Activated B cell treated with CpG ODN at 0.5 μM for 24 hours (primary cell): ENCODE measurements at regions not wholly inside any gene's neighbourhood (a gene's known extent, or its start where the extent isn't known, plus 50 kb on each side); places are given as distances from the start of the nearest gene placed in this dataset.

Source experiments
- ATAC-seq: fragments of 200-7000 bp; cut with Tn5 transposase; one replicate; pipeline ENCODE4 v1.10.0; 2021; ENCODE audit warnings: low read depth, mild to moderate bottlenecking, moderate library complexity
- CTCF ChIA-PET: fragments of 350-600 bp; sonication (Branson Sonifier 250); formaldehyde crosslinking; loops from one replicate; lab custom pipeline; 2021; ENCODE audit warnings: antibody characterized with exemption; lab: Charles Lee
- POLR2A ChIA-PET: fragments of 350-600 bp; sonication (Branson Sonifier 250); formaldehyde crosslinking; loops from one replicate; lab custom pipeline; 2021; ENCODE audit warnings: antibody characterized with exemption; lab: Charles Lee
- DNase-seq: peaks from one replicate; pipeline ENCODE4 v3.0.0; 2022
- H3K27ac Mint-ChIP-seq: one replicate; pipeline ENCODE4 v1.8.0; 2020; ENCODE audit warnings: mixed read lengths
- H3K27me3 Mint-ChIP-seq: one replicate; pipeline ENCODE4 v1.8.0; 2021; ENCODE audit warnings: mixed read lengths
- H3K36me3 Mint-ChIP-seq: one replicate; pipeline ENCODE4 v1.8.0; 2021; ENCODE audit warnings: low read depth, mixed read lengths
- H3K4me1 Mint-ChIP-seq: one replicate; pipeline ENCODE4 v1.8.0; 2021; ENCODE audit warnings: mixed read lengths
- H3K4me3 Mint-ChIP-seq: one replicate; pipeline ENCODE4 v1.8.0; 2020; ENCODE audit warnings: mild to moderate bottlenecking, mixed read lengths
- H3K9me3 Mint-ChIP-seq: one replicate; pipeline ENCODE4 v1.8.0; 2020; ENCODE audit warnings: mixed read lengths
- intact Hi-C: fragments of 100-400 bp; cut with micrococcal nuclease; formaldehyde crosslinking; loops from one replicate; pipeline ENCODE4 v1.15.1; 2024
- TF ChIP-seq, protein P1 (sequence below): fragments of 200-600 bp; IDR thresholded peaks from one replicate; pipeline ENCODE4 v1.8.0; 2022; ENCODE audit warnings: antibody characterized with exemption, mild to moderate bottlenecking

DNA sequence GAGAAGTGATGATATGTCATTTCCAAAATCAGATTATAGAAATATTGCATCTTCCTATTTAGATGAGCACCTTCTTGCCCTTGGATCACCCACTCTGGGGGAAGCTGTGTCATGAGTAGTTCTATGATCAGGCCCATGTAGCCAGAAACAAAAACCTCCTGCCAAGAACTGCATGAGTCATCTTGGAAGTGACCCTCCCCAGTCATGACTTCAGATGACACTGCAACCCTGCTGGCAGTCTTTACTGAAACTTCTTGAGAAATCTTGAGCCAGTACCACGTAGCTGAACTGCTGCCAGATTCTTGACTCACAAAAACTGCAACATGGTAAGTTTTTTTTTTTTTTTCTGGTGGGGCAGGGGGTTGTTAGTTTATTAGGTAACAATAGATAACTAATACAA is 439.6 kb upstream of the PTGER4 start:
- Mint-ChIP-seq H3K9me3 (peaks cover 10% of the 10 kb centered on the region), H3K27ac (no peak overlapping the region), H3K36me3 (no peaks in the 10 kb centered on the region), H3K27me3 (no peaks in the 10 kb centered on the region), H3K4me3 (no peak overlapping the region), H3K4me1 (peaks cover 3% of the 10 kb centered on the region)
- no peak for ATAC-seq
- POLR2A ChIA-PET, result no interaction called here
- CTCF ChIA-PET, result no interaction called here
- intact Hi-C loops, result no loop called here
- TF ChIP-seq, protein P1, sequence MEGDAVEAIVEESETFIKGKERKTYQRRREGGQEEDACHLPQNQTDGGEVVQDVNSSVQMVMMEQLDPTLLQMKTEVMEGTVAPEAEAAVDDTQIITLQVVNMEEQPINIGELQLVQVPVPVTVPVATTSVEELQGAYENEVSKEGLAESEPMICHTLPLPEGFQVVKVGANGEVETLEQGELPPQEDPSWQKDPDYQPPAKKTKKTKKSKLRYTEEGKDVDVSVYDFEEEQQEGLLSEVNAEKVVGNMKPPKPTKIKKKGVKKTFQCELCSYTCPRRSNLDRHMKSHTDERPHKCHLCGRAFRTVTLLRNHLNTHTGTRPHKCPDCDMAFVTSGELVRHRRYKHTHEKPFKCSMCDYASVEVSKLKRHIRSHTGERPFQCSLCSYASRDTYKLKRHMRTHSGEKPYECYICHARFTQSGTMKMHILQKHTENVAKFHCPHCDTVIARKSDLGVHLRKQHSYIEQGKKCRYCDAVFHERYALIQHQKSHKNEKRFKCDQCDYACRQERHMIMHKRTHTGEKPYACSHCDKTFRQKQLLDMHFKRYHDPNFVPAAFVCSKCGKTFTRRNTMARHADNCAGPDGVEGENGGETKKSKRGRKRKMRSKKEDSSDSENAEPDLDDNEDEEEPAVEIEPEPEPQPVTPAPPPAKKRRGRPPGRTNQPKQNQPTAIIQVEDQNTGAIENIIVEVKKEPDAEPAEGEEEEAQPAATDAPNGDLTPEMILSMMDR, result no peak
- no peak for DNase-seq

- H3K9me3 Mint-ChIP-seq, result peaks cover 10% of the 10 kb centered on the region
- H3K27ac Mint-ChIP-seq, result no peak overlapping the region
- TF ChIP-seq, protein P1, result no peak
- H3K36me3 Mint-ChIP-seq, result no peaks in the 10 kb centered on the region
- intact Hi-C loops, result no loop called here
- no peaks in the 10 kb centered on the region for H3K27me3 Mint-ChIP-seq
- H3K4me1 Mint-ChIP-seq, result peaks cover 3% of the 10 kb centered on the region
- ChIA-PET CTCF (no interaction called here), POLR2A (no interaction called here)
- DNase-seq (no peak), ATAC-seq (no peak)
- H3K4me3 Mint-ChIP-seq, result no peak overlapping the region
Measured at GRCh38 chr5:40238066-40238745, 441.5 kb upstream of the PTGER4 start.

GRCh38 chr5:40235471-40236400 is 444.0 kb upstream of the PTGER4 start:
- POLR2A ChIA-PET, result no interaction called here
- H3K4me1 Mint-ChIP-seq, result no peaks in the 10 kb centered on the region
- CTCF ChIA-PET, result interaction anchor here (1.3 kb wide), 1 partner anchor 20 kb away, joined by 3 read pairs; no protein-coding TSS in a partner anchor
- H3K36me3 Mint-ChIP-seq, result no peaks in the 10 kb centered on the region
- TF ChIP-seq, protein P1, result no peak
- H3K27ac Mint-ChIP-seq, result no peak overlapping the region
- no peak for DNase-seq
- ATAC-seq, result no peak
- intact Hi-C loops, result no loop called here
- no peaks in the 10 kb centered on the region for H3K27me3 Mint-ChIP-seq
- no peak overlapping the region for H3K4me3 Mint-ChIP-seq
- peaks cover 6% of the 10 kb centered on the region for H3K9me3 Mint-ChIP-seq

GRCh38 chr5:40233268-40233667 is 446.4 kb upstream of the PTGER4 start:
- Mint-ChIP-seq H3K27ac (no peak overlapping the region), H3K36me3 (no peaks in the 10 kb centered on the region), H3K27me3 (no peaks in the 10 kb centered on the region), H3K9me3 (no peaks in the 10 kb centered on the region), H3K4me1 (no peaks in the 10 kb centered on the region), H3K4me3 (no peak overlapping the region)
- CTCF ChIA-PET, result no interaction called here
- intact Hi-C loops, result no loop called here
- POLR2A ChIA-PET, result no interaction called here
- ATAC-seq, result no peak
- DNase-seq, result no peak
- TF ChIP-seq, protein P1, result no peak

DNA sequence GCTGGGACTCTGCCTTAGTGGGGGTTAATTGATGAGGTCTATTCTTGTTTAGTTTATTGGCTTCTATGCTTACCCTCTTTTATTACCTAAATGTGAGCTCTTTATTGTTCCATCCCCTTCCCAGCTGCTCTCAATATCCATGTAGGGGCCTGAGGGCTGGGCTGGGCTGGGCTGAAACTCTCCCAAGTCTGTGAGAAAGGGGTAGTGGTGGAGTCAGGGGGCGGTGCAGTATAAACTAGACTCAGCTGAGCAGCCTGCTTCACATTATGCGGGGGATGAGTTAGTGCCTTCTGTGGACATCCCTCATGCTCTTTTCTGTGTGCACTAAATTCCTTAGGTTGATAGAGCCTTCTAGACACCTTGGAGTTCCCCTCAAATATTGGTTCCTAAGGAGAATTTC is 451.8 kb upstream of the PTGER4 start:
- H3K27me3 Mint-ChIP-seq, result no peaks in the 10 kb centered on the region
- intact Hi-C loops, result loop anchor here (5.0 kb wide), 1 partner anchor 159 kb away; no protein-coding TSS in a partner anchor
- peaks cover 45% of the 10 kb centered on the region for H3K4me1 Mint-ChIP-seq
- H3K4me3 Mint-ChIP-seq, result no peak overlapping the region
- ATAC-seq (no peak), DNase-seq (no peak)
- TF ChIP-seq, protein P1, result no peak
- CTCF ChIA-PET, result no interaction called here
- H3K36me3 Mint-ChIP-seq, result no peaks in the 10 kb centered on the region
- H3K9me3 Mint-ChIP-seq, result no peaks in the 10 kb centered on the region
- no peak overlapping the region for H3K27ac Mint-ChIP-seq
- POLR2A ChIA-PET, result no interaction called here
